CMK (cell line): ENCODE measurements at regions not wholly inside any gene's neighbourhood (a gene's known extent, or its start where the extent isn't known, plus 50 kb on each side); places are given as distances from the start of the nearest gene placed in this dataset.
A peak's percentile ranks its signal among the peaks of the same experiment; 100 is the strongest.
"Not testable (repeated sequence)": the region's sequence is repeated elsewhere in the genome, so short reads cannot be mapped to it uniquely, and the experiment has no call there.

Source experiments
- DNase-seq: peaks from one replicate; pipeline ENCODE4 v3.0.0-alpha.2; 2010; ENCODE audit warnings: low read depth

DNA sequence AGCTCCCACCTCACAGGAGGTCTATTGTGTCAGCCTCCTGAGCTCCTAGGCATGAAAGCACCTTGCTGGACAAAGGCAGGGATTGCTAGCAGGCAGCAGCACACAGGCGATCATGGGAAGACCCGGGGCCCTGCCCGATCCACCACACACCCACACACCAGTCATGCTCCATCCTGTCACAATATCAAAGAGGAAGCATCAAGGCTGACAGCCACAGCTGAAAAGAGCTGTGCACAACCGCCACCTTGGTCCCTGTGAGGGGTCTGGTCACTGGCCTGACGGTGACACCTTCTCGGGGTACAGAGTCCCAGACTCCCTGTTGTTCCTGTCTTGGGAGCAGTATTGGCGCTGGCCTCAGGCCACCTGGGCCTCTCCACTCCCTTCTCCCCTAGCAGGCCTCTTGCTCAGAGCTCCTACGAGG lies 89.7 kb upstream of the RET start:
- no peak for DNase-seq

DNA sequence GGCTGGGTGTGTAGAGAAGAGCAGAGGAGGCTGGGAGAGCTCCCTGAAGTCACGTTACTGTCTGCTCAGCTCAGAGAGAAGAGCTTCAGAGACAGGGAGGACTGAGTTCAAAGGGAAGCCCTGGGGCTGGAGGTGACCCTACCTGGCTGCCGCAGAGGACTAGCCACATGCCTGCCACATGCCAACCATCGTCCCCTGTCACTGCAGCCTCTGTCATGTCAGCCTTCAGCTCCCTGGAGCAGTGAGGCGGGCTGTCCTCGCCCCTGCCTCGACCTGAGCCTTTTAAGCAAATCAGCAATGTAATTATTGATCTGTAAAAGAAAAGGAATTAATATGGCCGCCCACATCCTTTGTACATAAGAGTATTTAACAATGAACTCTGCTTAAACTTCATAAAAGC lies 89.3 kb upstream of the RET start:
- no peak for DNase-seq

DNA sequence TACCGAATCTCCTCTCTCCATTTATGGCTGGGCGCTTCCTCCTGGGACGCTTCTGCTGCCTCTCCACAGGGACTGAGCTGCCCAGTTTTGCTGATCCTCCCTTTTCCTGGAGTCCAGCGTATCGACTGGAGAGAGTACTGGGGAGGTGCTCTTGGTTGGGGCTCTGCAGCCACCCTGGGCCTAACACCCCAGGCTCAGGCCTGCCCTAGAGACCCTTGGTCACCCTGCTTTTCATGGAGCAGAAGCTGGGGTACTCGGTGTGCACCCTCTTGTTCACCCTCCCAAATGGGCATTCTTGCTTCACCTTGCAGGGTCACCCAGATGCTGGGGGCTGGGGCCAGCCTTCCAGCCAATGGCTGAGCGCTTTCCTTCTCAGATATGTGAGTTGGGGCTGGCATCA lies 88.8 kb upstream of the RET start:
- no peak for DNase-seq

DNA sequence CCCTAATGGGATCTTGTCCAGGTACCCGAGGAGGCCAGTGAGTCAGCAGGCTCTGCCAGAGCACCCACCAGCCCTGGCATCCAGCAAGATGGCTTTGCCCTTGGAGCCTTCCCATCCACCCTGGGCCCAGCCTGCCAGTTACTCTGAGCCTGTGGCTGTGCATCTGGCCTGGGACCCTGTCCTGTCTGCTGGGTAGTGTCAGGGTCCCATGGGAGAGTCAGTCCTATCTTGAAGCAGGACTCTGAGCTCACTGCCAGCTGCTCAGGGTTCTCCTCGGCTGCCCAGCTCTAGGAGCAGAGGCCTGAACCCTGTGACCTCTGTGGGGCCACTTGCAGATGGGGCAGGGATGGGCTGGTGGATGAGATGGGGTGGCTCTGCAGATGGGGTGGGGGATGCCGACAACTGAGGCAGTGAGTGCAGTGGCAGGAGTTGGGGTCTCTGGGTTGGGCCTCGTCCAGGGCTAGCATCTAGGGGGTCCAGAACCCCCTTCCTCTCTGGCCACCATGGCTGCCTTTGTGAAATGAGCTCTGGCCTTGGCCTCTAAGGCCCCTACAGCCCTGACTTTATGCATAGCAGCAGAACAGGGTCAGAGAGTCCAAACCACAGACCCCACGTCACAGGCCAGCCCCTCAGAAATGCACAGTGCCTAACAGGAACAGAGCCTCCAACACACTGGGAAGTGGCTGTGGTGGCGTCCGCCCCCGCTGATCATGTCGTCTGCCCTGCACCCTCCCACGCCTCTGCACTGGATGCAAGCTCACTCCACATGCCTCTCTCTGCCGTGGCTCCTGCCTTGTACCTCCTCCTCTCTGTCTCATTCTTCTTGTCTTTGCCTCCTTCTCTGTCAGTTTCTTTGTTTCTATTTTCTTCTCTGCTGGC lies 88.1 kb upstream of the RET start:
- peak; percentile 57 for DNase-seq

DNA sequence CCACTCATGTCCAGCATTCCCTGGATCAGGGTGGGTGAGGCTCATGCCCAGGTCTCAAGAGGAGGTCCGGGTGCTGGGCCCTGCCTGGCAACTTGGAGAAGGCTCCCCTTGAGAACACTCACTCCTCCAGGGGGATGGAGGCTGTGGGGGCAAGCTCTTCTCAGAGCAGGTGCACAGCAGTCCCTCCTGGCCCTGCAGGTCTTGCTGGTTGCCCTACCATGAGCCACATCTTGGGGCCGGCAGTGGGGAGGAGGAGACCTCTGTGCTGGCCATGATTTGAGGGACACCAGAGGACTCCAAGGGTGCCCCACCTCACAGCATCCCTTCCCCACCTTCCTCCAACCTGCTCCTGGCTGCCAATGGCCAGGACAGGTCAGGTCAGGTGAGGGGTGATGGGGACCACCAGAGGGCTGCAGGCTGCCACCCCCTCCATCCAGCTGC lies 87.4 kb upstream of the RET start:
- DNase-seq, result no peak

DNA sequence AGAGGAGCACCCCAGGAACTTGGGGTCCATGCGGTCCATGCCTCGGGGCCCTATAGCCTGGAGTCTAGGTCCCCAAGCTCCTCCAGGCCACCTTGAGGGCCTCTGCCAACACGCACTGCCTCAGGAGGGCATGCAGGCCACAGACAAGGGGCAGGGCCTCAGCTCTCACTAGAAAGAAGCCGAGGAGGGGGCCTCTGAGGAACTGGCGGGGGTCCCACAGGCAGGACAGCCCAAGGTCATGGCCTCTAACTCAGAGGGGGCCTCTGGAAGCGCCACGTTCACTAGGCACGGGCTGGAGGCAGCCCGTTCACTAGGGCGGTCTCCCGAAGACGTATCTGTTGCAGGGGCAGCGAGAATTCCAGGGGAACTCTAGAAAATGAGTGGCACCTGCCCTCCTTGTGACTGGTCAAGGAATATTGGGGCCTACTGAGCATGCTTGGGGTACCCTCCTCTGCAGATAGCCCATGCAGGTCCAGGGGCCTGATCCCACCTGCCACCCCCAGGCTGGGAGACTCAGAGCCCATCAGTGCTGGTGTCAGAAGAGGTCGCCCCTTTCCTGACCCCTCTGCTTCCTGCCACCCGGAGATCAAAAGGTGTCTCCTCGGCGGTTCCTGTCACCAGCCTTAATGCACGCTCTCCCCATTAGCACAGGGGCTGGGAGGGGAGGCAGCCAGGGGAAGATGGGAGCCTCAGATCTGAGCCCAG lies 86.7 kb upstream of the RET start:
- DNase-seq, result no peak

DNA sequence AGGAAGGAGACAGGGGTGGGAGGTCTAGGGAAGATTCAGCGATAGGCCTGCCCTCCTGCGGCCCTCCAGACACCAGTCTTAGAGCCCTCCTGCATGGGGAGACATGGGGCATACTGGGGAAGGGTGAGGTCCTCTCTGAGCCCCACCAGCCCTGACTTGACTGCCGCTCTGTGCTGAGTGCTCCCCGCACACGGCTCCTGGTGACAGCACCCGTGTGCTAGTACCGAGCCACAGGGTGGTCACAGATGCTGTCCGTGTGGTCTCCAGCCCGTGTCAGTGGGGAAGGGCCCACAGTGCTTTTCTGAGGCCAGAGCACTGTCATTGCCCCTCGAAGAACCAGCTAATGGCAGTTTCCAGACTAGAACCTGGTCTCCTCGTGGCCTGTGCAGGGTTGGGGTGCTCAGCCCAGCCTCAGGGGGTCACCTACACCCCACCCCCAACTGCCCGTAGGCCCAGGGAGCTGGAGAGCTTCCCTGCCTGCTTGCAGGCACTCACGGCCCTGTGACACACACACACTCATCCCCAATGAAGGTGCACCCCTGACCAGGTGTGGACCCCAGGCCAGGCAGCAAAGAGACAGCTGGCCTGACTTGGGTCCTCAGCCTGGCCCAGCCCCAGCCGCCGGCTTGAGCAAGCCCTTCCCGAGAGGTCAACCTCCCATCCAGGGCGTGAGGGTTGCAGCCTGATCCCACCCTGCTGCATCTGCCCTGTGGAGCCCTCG lies 86.0 kb upstream of the RET start:
- DNase-seq, result no peak

DNA sequence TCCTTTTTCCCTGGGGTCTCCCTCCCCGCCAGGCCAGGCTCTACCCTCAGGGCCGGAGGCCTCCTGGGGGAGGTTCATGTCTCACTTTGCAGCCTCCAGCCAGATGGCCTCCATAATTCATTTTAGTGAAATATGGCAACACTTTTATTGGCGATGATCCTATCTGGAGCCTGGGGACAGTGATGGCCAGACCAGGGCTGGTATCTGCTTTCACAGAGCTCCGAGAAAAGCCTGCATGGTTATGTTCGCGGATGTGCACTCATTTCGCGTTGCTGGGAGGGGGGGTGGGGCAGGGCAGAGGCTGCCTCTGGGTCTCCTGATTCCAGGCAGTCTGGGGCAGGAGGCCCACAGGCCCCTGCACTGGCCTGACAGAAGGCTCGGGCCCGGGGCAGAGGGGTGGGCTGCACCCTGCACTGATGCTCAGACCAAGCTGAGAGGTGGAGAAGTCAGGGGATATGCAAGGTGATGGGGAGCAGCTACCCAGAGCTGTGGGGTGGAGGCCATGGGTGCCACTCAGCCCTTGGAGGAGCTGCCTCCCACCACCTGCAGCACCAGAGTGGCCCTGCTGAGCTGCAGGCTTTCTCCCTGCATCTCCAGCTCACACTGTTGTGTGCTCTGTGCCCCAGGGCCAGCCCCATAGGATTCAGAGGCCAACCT lies 85.3 kb upstream of the RET start:
- DNase-seq, result no peak

DNA sequence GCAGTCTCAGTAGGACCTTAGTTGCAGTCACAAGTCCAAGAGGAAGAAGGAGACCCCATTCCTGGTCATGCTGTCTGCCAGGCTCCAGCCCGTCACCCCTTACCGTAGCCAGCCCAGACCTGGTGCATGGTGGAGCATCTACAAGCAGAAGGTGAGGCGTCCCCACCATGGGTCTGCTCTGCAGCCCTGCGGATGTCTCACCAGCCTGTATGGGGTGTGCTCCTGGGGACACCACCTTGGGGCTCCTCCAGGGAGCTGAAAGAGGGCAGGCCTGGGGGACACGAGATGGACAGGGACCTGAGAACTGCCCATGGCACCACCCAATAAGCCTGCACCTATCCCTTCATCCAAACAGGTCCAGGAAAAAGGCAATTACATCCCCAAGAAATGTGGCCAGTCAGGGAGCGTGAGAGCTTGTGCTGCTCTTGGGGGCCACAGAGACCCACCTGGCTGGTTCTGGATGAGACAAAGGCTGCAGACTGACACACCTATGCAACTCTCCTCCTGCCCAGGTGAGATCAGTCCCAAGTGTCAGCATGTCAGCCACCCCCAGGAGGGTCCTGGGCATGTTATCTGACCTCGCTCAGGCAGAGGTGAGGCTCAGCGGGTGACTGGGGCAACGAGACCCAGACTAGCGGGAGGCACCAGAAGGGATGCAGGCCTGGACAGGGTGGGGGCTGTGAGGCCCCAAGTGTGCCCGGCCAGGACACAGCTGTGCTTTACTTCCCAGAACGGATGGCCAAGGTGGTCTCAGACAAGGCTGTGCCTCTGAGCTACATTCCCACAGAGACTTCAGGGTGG lies 84.5 kb upstream of the RET start:
- DNase-seq, result no peak

DNA sequence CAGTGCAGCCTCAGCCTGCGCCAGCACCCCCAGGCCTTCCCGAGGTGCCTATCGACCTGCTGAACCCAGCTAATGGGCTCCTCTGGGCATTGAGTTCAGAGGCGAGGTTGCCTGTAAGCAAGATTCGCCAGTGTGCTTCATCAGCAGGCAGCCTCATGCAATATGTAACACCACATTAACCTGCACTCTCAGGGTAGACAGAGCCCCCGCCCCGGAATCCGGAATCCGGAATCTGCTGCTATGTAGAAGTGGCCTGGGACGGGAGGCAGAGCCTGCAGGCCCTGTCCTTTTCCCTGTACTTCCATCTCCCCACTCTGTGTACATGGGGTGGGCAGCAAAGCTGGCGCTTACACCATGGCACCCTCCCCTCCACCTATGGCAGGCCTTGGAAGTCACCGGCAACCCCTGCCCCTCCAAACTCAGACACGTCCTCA lies 83.9 kb upstream of the RET start:
- DNase-seq, result no peak

DNA sequence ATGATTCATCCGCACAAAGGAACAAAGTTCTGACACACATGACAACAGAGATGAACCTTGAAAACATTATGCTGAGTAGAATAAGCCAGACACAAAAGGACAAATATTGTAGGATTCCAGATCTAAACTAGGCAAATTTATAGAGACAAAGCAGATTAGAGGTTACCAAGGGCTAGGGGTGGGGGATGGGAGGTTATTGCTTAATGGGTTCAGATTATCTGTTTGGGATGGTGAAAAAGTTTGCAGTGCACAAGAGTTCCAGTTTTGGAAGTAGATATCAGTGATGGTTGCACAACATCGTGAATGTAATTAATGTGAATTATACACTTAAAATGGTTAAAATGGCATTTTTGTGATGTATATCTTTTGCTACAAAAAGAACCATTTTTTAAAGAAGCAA lies 82.0 kb upstream of the RET start:
- not testable (repeated sequence) for DNase-seq

DNA sequence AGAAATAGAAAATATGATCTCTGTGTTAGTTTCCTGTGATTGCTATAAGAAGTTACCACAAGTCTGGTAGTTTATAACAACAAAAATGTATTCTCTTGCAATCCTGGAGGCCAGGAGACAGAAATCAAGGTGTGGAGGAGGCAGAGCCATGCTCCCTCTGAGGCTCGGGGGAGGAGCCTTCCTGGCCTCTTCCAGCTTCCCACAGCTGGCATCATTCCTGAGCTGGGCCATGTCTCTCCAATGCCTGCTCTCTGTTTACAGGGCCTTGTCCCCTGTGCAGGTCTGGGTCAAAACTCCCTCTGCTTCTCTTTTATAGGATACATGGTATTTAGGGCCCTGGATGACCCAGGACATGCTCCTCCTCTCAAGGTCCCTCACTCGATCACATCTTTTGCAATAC lies 81.3 kb upstream of the RET start:
- no peak for DNase-seq

DNA sequence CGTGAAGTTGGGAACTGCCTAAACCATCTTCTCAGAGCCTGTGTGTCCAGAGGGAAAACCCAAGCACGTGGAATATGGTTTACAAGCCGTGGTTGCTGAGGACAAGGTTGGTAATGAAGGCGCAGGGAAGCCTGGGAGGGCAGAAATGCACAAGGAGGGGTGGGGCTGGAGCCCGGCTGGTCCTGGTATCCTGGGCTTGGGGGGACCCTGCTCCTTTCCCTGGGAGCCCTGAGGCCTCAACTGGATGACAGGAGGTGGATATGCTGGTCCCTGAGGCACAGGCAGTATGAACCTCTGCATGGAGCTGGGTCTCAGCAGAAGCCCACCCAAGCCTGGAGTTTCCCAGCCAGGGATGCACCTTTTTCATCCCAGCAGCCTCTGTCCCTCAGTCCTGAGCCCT lies 80.3 kb upstream of the RET start:
- no peak for DNase-seq

DNA sequence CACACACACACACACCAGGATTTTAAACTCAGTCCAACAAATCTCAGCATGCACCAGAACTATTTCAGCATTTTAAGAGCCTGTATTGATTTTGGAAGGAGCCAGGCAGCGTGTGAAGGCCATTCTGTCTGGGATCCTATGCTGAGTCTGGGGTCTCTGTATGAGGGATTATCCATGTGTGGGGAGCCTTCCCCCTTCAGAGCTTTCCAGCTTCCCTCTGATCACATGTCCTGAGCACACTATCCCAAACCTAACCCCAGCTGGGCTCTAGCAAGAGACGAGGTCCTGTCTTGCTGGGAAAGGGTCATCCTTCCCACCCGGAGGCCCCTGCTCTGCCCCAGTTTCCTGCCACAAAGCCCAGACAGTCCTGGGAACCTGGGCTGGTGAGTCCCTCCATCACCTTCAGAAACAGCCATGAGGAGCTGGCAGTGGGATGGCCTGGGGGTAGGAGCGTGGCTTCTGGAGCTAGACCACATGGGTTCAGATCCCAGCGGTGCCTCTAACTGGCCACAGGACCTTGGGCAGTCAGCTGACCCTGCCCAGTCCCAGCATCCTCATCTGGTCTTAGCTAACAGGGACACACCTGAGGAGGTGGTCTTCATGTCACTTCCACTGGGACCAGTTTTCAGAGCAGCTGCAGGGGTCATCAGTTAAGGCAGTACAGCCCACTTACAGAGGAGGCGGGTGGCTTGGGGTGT lies 79.6 kb upstream of the RET start:
- no peak for DNase-seq

DNA sequence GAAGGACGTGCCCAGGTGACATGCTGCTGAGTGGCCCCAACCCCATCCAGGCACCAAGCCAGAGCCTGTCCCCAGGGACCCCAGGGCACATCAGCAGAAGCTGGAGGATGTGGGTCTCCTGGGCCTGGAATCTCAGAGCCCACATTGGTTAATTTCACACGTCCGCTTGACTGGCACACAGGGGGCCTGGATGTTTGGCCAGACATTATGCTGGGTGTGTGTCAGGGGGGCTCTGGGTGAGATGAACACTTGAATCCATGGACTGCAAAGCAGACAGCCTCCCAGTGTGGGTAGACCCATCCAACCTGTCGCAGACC lies 79.1 kb upstream of the RET start:
- no peak for DNase-seq

DNA sequence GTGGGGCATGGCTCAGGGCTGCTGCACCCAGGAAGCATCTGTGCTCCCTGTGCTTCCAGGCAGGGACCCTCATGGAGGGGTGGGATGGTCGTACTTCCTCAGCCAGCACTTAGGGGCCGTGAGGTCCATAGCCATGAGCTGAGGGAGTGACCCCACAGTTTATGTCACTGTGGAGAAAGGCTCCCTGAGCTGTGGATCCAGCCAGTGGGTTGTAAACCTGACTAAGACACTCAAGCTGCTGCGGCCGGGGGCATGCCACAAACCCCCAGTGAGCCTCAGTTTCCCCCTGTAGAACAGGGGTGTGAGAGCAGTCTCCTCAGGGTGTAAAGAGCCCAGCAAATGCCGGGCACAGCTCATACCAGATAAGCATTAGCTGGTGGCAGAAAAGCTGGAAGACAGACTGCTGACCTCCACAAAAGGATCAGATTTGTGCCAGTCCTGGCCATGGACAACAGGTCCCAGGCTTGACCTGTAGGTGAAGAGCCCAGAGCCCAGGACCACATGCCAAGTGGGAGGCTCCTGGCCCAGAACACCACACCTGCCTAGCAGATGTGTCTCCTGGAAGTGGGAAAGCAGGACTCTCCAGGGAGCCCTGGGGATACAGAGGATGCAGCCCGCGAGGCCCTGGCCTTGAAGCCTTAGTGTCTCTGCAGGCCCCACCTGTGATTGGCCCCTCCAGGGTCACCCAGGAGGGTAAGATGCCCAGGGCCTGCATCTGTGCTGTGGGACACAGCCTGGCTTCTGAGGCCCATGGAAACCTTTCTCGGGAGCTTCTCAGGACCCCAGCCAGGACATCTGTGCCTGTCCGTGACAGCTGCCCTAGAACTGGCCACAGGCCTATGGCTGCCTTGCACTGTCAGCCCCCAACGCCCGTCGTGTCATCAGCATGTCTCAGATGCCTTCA lies 78.1 kb upstream of the RET start:
- no peak for DNase-seq

DNA sequence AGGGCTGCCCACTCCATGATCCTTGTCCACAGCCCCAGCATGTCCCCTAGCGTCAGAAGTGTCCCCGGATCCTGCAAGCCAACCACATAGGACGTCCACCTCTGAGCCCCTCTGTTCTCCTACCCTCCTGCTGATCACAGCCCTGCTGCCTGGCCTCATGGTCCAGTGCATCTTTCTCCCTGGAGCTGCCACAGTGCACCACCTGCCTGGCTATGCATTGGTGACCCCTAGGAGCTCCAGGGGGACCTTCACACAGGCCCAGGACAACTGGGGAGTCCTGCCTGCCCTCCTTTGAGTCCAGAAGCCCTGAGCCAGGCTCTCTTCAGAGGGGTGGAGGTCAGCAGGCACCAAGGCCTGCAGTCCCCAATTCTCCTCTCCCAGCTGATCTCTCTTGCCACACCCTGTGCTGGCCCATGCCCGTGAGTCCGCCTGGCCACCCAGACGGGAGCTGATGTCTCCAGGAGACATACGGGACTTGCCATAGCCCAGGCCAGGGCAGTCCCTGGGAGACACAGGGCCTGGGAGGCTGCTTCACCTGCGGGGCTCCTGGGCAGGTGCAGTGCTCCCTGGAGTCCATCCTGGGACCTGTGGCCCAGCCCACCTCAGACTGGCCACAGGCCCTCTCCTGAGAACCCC lies 77.4 kb upstream of the RET start:
- no peak for DNase-seq

DNA sequence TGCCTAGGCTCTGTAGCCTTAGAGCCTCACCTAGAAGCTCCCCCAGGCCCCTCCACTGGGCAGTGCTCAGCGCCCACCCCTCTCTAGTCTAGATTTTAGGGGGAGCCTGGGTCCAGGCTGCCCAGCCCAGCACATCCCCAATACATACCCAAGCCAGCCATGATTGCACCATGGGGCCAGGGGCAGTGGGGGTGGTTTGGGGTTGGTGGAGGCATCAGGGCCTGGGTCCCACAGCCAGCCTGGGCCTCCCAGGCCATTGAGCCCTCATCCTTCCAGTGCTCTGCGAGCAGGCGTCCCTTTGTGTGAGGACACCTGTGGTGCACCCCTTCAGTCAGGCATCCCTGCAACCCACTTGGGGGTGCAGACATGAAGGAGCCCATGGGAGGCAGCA lies 76.9 kb upstream of the RET start:
- no peak for DNase-seq

DNA sequence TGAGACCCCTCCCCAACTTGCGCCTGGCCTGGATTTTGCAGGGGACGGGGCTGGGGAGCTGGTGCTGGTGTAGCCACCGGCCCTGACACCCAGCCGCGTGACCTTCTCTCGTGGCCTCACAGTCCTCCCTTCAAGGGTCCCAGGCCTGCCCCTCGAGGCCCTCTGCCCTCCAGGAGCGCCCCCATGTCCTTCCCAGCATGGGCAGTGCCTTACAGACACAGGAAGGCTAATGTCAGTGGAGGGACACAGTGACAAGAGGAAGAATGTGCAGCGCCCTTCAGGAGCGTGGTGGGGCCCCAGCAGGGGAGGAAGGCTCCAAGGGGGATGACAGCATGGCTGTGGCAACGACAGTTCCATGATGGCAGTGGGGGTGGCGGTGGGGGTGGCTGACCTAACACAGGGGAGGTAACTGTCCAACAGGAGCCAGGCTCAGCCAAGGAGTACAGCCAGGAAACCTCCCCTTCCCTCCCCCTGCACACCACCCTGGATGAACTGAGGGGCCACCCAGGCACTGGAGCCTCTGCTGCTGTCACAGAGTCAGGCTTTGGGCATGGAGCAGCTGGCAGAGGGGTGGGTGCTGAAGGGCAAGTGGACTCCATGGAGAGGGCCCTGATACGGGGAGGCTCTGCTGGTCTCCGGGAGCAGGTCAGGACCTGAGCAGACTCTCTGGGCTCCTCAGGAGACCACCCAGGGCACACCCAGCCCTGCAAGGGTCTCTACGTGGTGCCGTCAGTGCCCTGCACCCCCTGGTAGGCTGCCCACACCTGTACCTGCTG lies 76.0 kb upstream of the RET start:
- no peak for DNase-seq
